Thoracic aorta (tissue), 2 donors: ENCODE measurements at regions not wholly inside any gene's neighbourhood (a gene's known extent, or its start where the extent isn't known, plus 50 kb on each side); places are given as distances from the start of the nearest gene placed in this dataset.

ENCODE experiments used
- ATAC-seq: fragments of 150-250 bp; one replicate; pipeline ENCODE4 v1.8.0; 2017; ENCODE audit warnings: low read depth; ENCODE audit not compliant: insufficient number of reproducible peaks, low FRiP score
- DNase-seq: peaks from one replicate; pipeline ENCODE4 v3.0.0-alpha.2; 2020; ENCODE audit warnings: low spot score
- H3K27ac ChIP-seq, 2 donors: fragments of 200-600 bp; sonication (generic); 1 replicate in 1 of 2; 2 replicates in 1 of 2; pipeline ENCODE4 v1.5.1; 2016; ENCODE audit warnings: mild to moderate bottlenecking in 2 of 2, moderate library complexity in 2 of 2
- H3K27me3 ChIP-seq: fragments of 200-600 bp; sonication (generic); replicated peaks from 2 replicates; pipeline ENCODE4 v1.6.0; 2016; ENCODE audit warnings: mild to moderate bottlenecking; ENCODE audit not compliant: insufficient read depth
- H3K36me3 ChIP-seq: fragments of 200-600 bp; sonication (generic); one replicate; pipeline ENCODE4 v1.5.1; 2016
- H3K4me1 ChIP-seq, 2 donors: fragments of 200-600 bp; sonication (generic); 1 replicate in 1 of 2; 2 replicates in 1 of 2; pipeline versions ENCODE4 v1.5.1 to v1.6.0; 2016; ENCODE audit warnings: low read depth in 2 of 2, mild to moderate bottlenecking in 1 of 2; ENCODE audit not compliant: control insufficient read depth in 1 of 2
- H3K4me3 ChIP-seq: fragments of 200-600 bp; sonication (generic); 2 replicates; pipeline ENCODE4 v1.5.1; 2016; ENCODE audit warnings: mild to moderate bottlenecking
- H3K9me3 ChIP-seq: fragments of 200-600 bp; sonication (generic); 2 replicates; pipeline ENCODE4 v1.5.1; 2016
- CTCF ChIP-seq: fragments of 200-600 bp; sonication (generic); IDR thresholded peaks from one replicate; pipeline ENCODE4 v1.5.1; 2019; ENCODE audit warnings: antibody characterized with exemption

GRCh38 chr3:193941486-193941885 lies 194.5 kb upstream of the HES1 start:
- Histone ChIP-seq H3K36me3 (no peaks in the 10 kb centered on the region), H3K4me3 (no peak overlapping the region), H3K4me1 (peaks cover 0 to 14% of the 10 kb centered on the region in 2 donors), H3K9me3 (no peaks in the 10 kb centered on the region), H3K27me3 (no peaks in the 10 kb centered on the region), H3K27ac (no peak overlapping the region)
- TF ChIP-seq CTCF = no peak
- ATAC-seq = no peak
- DNase-seq = no peak

- ATAC-seq (no peak), DNase-seq (no peak)
- TF ChIP-seq CTCF = no peak
- H3K9me3 ChIP-seq = no peaks in the 10 kb centered on the region
- H3K27me3 ChIP-seq = no peaks in the 10 kb centered on the region
- H3K36me3 ChIP-seq = no peaks in the 10 kb centered on the region
- no peak overlapping the region for H3K27ac ChIP-seq
- H3K4me3 ChIP-seq = no peak overlapping the region
- peaks cover 0 to 14% of the 10 kb centered on the region in 2 donors for H3K4me1 ChIP-seq
Measured at GRCh38 chr3:193942516-193943055, 193.4 kb upstream of the HES1 start.

GRCh38 chr3:193943200-193943599 lies 192.7 kb upstream of the HES1 start:
- peaks cover 0 to 14% of the 10 kb centered on the region in 2 donors for H3K4me1 ChIP-seq
- H3K27me3 ChIP-seq = no peaks in the 10 kb centered on the region
- no peak for ATAC-seq
- no peak overlapping the region for H3K4me3 ChIP-seq
- no peak for DNase-seq
- H3K27ac ChIP-seq = no peak overlapping the region
- TF ChIP-seq CTCF = no peak
- no peaks in the 10 kb centered on the region for H3K36me3 ChIP-seq
- H3K9me3 ChIP-seq = no peaks in the 10 kb centered on the region

GRCh38 chr3:193943851-193944517 lies 192.0 kb upstream of the HES1 start:
- Histone ChIP-seq H3K4me3 (no peak overlapping the region), H3K27me3 (no peaks in the 10 kb centered on the region), H3K4me1 (peaks cover 0 to 14% of the 10 kb centered on the region in 2 donors), H3K27ac (no peak overlapping the region), H3K36me3 (no peaks in the 10 kb centered on the region), H3K9me3 (no peaks in the 10 kb centered on the region)
- TF ChIP-seq CTCF = no peak
- no peak for DNase-seq
- no peak for ATAC-seq

GRCh38 chr3:193944518-193944884 lies 191.4 kb upstream of the HES1 start:
- DNase-seq = no peak
- Histone ChIP-seq H3K27ac (no peak overlapping the region), H3K36me3 (no peaks in the 10 kb centered on the region), H3K27me3 (no peaks in the 10 kb centered on the region), H3K4me1 (peaks cover 0 to 14% of the 10 kb centered on the region in 2 donors), H3K9me3 (no peaks in the 10 kb centered on the region), H3K4me3 (no peak overlapping the region)
- no peak for ATAC-seq
- TF ChIP-seq CTCF = no peak
